CD4-positive, alpha-beta T cell treated with Interferon gamma for 1 hour (primary cell): ENCODE measurements at regions not wholly inside any gene's neighbourhood (a gene's known extent, or its start where the extent isn't known, plus 50 kb on each side); places are given as distances from the start of the nearest gene placed in this dataset.
"Not testable (repeated sequence)": the region's sequence is repeated elsewhere in the genome, so short reads cannot be mapped to it uniquely, and the experiment has no call there.

Experiments
- DNase-seq: peaks from one replicate; pipeline ENCODE4 v3.0.0-alpha.2; 2020

DNA sequence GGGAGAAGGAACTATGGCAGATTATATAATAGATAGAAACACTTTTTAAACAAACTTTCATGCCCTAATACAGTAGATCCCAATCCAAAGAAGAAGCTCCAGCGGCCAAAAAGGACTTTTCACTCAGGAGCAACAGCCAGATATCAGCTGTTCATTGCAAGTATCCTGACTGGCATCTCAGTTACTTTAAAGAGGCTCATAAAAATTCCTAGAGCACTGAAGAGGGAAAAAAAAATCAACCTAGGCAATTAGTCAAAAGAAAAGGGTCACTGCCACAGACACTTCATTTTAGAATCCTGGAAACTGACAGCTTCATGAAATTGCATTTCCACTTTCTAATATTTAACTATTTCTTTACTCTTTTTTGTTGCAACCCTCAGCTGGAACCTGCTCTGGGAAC, 170.6 kb upstream of the SOX6 start:
- DNase-seq: no peak

- not testable (repeated sequence) for DNase-seq
Observed at GRCh38 chr11:16520713-16521112, 164.4 kb upstream of the SOX6 start.

GRCh38 chr11:16512899-16513241, 156.5 kb upstream of the SOX6 start:
- DNase-seq: no peak

- DNase-seq: no peak
Observed at GRCh38 chr11:16512198-16512898, 156.0 kb upstream of the SOX6 start.

DNA sequence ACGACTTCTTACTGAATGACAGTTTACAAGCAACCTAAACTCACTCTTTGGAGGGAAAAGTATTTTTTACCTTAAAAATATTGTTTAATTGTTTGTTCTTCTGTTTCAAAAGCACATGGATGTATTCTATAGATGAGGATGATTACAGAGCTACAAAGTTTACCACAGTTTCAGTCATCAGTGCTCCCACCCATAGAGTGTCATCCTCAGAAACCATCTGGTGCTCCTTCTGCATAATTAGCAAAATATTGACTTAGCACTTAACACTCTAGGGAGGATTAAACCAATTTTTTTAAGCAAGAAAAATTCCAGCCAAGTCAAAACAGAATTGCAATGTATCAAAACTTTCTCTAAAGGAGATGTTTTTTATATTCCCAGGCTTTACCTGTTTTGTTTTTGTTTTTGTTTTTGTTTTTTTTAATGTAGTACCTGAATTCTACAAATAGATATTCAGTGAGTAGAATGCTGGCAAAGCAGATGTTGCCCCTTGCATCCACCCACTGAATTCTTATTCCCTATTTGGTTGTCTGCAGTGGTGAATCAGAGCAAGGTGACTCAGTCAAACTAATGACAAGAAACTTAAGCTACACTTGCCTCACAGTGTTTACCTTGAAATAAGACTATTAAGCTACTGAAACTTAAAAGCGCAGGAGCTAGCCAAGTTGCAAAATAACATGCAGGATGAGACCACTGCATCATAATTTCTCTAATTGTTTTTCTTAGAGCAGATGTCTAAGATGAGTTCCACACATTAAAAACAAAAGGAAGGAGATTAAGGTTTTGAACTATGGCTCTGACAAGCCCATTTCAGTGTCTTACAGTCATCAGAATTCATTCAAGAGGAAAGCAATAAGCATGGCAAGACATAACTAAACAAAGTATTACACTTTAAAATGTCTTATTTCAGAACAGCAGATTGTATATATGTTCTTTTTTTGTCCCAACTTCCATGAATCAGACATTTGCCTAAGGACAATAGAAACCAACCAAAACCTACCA, 155.1 kb upstream of the SOX6 start:
- DNase-seq: no peak

DNA sequence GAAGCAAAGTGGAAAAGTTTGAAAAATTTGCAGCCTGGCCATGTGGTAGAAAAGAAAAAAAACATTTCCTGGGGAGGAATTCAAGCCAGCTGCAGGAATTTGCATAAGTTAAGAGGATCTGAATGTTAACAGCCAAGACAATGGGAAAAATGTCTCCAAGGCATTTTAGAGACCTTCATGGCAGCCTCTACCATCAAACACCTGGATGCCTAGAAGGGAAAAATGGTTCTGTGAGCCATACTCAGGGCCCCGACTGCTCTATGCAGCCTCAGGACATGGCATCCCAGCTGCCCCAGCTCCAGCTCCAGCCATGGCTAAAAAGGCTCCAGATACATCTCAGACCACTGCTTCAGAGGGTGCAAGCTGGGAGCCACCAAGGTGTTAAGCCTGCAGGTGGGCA, 149.1 kb upstream of the SOX6 start:
- DNase-seq: no peak

- DNase-seq: not testable (repeated sequence)
Observed at GRCh38 chr11:16503891-16504290, 147.5 kb upstream of the SOX6 start.

DNA sequence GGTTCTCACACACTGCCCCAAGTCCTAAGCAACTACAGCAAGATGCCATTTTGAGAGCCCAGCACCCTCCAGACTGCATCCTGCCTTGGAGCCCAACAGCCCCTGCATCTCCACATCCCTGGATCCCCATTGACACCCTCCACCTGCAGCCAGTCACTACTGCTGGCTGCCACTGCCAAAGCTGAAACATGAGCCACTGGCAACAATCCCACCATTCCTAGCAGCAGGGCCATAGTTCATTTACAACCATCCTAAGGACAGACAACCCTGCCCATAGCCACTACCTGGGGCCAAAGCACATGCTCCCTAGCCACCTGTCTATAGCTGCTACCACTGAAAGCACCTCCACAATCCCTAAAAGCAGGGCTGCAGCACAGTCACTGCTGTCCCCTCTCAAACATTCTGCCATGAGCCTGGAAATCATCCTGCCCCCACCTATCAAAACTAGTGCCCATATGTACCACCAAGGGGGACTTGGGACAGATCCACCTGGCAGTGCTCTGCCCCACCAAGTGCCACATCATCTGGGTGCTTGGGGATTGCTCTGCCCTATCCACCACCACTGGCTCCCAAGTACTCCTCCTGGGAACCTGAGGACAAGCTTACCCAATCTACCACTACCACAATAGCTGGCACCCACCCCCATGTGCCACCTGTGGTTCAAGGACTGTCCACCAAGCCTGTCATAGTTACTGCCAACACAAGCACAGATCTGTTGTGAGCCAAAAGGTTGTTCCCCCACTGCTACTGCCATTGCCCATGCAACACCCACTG, 138.8 kb upstream of the SOX6 start:
- DNase-seq: no peak

DNA sequence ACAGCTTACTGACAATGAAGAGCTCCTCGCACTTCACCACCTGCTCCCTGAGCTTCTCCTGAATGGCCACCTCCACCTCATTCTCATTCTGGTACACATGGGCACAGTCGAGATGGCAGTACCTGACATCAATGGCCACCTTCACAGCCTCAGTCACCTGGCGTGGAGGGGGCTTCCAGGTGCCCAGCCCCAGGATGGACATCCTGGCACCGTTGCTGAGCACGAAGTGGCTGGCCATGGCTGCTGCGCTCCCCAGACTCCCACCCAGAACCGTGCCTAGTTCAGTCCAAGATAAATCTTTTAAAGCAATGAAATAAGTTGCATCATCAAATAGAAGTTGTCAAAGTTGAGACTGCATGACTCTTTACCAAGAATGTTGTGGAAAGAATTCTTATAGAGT, 128.1 kb upstream of the SOX6 start:
- no peak for DNase-seq

DNA sequence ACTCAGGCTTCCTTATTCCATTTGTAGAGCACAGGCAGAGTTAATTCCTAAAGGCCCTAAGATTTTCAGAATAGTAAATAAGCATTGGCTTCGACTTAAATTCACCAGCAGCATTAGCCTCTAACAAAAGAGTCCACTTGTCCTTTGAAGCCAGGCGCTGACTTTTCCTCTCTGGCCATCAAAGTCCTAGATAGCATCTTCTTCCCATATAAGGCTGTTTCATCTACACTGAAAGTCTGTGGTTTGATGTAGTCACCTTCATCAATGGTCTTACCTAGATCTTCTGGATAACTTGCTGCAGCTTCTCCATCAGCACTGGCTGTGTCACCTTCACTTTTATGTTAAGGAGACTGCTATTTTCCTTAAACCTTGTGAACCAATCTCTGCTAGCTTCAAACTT, 118.3 kb upstream of the SOX6 start:
- DNase-seq: no peak

- no peak for DNase-seq
Observed at GRCh38 chr11:16469968-16470367, 113.6 kb upstream of the SOX6 start.

DNA sequence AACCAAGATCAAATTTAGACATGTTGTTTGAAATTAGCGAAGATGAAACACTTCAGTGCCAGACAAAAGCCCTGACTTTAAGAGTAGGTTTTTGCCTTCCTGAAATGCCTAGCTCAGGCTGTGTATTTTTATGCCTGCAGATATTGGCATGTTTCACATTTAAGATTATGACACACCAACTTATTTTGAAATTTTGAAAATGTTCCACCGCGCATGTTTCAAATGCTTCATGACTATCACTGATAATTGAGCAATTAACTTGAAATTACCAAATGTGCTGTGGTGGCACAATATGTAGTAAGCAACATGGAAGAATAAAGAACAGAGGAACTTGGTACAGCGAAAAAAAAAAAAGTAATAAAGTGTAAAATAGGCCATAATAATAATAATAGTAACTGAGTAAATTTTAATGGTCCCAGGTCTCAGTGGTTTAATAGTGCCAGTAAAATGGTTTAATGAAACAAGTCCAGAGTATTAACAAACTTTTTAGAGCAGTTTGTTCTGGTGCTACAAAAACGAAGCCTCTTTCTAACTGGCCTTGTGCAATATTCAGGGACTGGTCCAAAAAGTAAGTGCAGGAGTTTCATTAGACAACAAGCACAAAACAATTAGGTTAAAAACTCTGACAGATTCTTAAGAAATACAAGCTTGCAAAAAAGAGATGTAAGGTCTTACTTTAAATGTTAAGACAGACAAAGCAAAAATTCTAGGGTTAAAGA, 112.5 kb upstream of the SOX6 start:
- DNase-seq: no peak

GRCh38 chr11:16460508-16460907, 104.2 kb upstream of the SOX6 start:
- DNase-seq: no peak

DNA sequence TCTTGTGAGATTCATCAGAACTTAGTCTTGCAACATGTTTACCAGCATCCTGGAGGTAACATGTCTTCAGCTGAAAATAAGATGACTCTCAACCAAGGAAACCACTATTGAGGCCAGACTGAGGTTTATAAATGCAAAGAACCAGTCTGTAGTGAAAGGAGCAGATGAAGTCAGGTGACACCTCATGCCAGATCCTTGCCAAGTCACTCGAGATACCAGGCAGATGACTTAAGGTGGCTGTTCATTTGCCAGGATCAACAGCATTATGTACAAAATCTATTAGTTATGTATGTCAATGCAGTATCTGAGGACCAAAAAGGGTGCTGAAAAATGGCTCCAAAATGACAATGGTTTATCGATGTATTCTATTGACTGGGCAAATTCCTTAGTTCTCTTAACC, 100.0 kb upstream of the SOX6 start:
- DNase-seq: no peak

DNA sequence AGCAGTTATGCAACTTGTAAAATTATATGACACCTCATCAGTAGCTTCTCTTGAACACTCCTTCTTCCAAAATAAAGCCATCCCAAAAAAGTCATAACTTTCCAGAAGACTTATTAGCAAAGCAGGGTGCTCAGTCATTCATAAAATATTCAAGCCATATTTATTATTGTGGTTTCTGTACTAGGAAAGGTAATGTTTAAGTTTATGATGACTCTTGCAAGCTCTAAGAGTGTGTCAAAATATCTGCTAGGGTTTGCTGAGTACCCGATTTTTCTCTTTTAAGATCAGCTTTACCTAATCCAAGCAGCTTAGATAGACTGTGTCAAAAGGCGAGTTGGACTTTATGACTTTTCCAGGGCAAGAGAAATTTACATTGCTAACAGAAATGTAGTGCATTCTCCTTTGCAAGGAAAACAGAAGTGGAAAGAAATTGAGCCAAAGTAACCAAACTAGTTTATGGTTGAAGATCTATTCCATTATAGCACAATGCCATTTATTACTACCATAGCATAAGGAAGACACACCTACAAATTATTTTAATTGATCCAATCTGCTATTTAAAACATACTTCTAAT, 98.0 kb upstream of the SOX6 start:
- DNase-seq: no peak

DNA sequence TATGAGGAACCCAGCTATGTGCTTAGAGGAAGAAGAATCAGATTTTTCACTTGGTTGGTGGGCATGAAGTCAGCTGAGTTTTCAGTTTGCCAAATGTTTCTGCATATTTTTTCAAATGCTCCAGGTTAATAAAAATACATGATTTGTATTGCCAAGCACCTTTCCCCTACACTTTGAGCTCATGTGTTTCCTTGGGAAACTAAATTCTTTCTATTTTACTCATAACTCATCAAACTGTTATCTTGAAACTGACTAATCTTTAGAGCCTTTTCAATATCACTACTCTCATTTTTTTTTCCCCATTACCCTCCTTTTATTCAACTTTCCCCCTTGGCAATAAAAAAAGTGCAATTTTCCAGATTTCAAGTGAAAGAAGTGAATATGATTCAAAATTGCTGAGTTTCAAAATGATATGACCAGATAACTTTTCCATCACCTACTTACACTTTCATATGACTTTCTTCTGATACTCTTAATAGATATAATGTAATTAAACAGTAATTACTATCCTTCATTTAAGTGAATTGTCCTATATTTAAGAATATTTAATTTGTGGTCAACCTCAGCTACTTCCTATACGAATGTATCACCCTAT, 91.9 kb upstream of the SOX6 start:
- no peak for DNase-seq

GRCh38 chr11:16441461-16441860, 85.1 kb upstream of the SOX6 start:
- no peak for DNase-seq

GRCh38 chr11:16440136-16440535, 83.8 kb upstream of the SOX6 start:
- no peak for DNase-seq

- DNase-seq: no peak
Observed at GRCh38 chr11:16434036-16434435, 77.7 kb upstream of the SOX6 start.

- DNase-seq: no peak
Observed at GRCh38 chr11:16430674-16431073, 74.3 kb upstream of the SOX6 start.

- DNase-seq: no peak
Observed at GRCh38 chr11:16421826-16422225, 65.5 kb upstream of the SOX6 start.
